PC-9 (cell line): ENCODE measurements at regions not wholly inside any gene's neighbourhood (a gene's known extent, or its start where the extent isn't known, plus 50 kb on each side); places are given as distances from the start of the nearest gene placed in this dataset.

Experiments used
- BruUV-seq: library from RNA; stranded (reverse); fragments of 400-500 nt; replicated peaks from 2 replicates; lab custom pipeline; 2021; lab: Mats Ljungman, UMichigan
- CTCF ChIA-PET: fragments of 300-600 bp; sonication (Branson Sonifier 250); formaldehyde crosslinking; loops from one replicate; lab custom pipeline; 2022; ENCODE audit warnings: antibody characterized with exemption; lab: Charles Lee
- POLR2A ChIA-PET: fragments of 300-600 bp; sonication (Branson Sonifier 250); formaldehyde crosslinking; loops from one replicate; lab custom pipeline; 2022; ENCODE audit warnings: antibody characterized with exemption; ENCODE audit not compliant: unreplicated experiment; lab: Charles Lee
- DNase-seq, 2 experiments: peaks; one replicate each; pipeline versions ENCODE4 v3.0.0 to v3.0.0-alpha.2; 2015 to 2022; ENCODE audit warnings: mixed read lengths in 1 of 2
- H2AFZ ChIP-seq: fragments of 200-600 bp; sonication (generic); 2 replicates; pipeline ENCODE4 v1.8.1; 2017; ENCODE audit warnings: antibody characterized with exemption
- H3F3A ChIP-seq: fragments of 200-600 bp; sonication (generic); 2 replicates; pipeline ENCODE4 v1.8.1; 2017; ENCODE audit warnings: antibody characterized with exemption, mild to moderate bottlenecking, low read depth; ENCODE audit not compliant: insufficient read depth
- H3K27ac ChIP-seq: fragments of 200-600 bp; sonication (generic); 2 replicates; pipeline ENCODE4 v1.6.1; 2016; ENCODE audit warnings: mixed run types
- H3K27me3 ChIP-seq: fragments of 200-600 bp; sonication (generic); 2 replicates; pipeline ENCODE4 v1.6.1; 2016; ENCODE audit warnings: low read depth, mixed run types; ENCODE audit not compliant: insufficient read depth
- H3K36me3 ChIP-seq: fragments of 200-600 bp; sonication (generic); 2 replicates; pipeline ENCODE4 v1.6.1; 2016; ENCODE audit warnings: low read depth, mixed run types
- H3K4me1 ChIP-seq: fragments of 200-600 bp; sonication (generic); replicated peaks from 2 replicates; pipeline ENCODE4 v1.6.1; 2016; ENCODE audit warnings: mixed run types; ENCODE audit not compliant: insufficient read depth
- H3K4me2 ChIP-seq: fragments of 200-600 bp; sonication (generic); 2 replicates; pipeline ENCODE4 v1.6.1; 2017; ENCODE audit warnings: mixed run types
- H3K4me3 ChIP-seq: fragments of 200-600 bp; sonication (generic); 2 replicates; pipeline ENCODE4 v1.6.1; 2016; ENCODE audit warnings: mixed run types
- H3K79me2 ChIP-seq: fragments of 200-600 bp; sonication (generic); 2 replicates; pipeline ENCODE4 v1.6.1; 2017; ENCODE audit warnings: low read depth, mixed run types
- H3K9me2 ChIP-seq: fragments of 200-600 bp; sonication (generic); 2 replicates; pipeline ENCODE4 v1.8.1; 2017; ENCODE audit warnings: mild to moderate bottlenecking; ENCODE audit not compliant: insufficient read depth
- H3K9me3 ChIP-seq: fragments of 200-600 bp; sonication (generic); 2 replicates; pipeline ENCODE4 v1.8.1; 2016; ENCODE audit warnings: low read depth; ENCODE audit not compliant: insufficient read depth
- H4K20me1 ChIP-seq: fragments of 200-600 bp; sonication (generic); 2 replicates; pipeline ENCODE4 v1.8.1; 2017; ENCODE audit not compliant: insufficient read depth
- CTCF ChIP-seq: fragments of 200-600 bp; sonication (generic); conservative IDR thresholded peaks from 2 replicates; pipeline ENCODE4 v1.6.1; 2017; ENCODE audit warnings: mixed run types, antibody characterized with exemption, mild to moderate bottlenecking, moderate library complexity
- EZH2 ChIP-seq: fragments of 200-600 bp; sonication (generic); IDR thresholded peaks from 2 replicates; pipeline ENCODE4 v1.8.0; 2017; ENCODE audit warnings: antibody characterized with exemption, low read depth
- intact Hi-C: fragments of 100-400 bp; cut with micrococcal nuclease; formaldehyde crosslinking; loops from one replicate; pipeline ENCODE4 v1.10.0; 2022; ENCODE audit not compliant: unreplicated experiment

GRCh38 chr12:75846102-75846501 is 185.5 kb downstream of the PHLDA1 start:
- intact Hi-C loops: no loop called here
- Histone ChIP-seq H3K9me2 (no peaks in the 10 kb centered on the region), H3K4me1 (peaks cover 17% of the 10 kb centered on the region), H2AFZ (no peak overlapping the region), H3K36me3 (0 out of 2 replicates have a peak, but pooled peaks cover 3% of the 10 kb centered on the region), H3K79me2 (no peaks in the 10 kb centered on the region), H3F3A (peaks cover 10% of the 10 kb centered on the region), H3K4me2 (no peak overlapping the region), H3K27ac (no peak overlapping the region), H3K27me3 (no peaks in the 10 kb centered on the region), H3K4me3 (no peak overlapping the region), H3K9me3 (peaks cover 9% of the 10 kb centered on the region), H4K20me1 (no peaks in the 10 kb centered on the region)
- DNase-seq: no peak
- POLR2A ChIA-PET: no interaction called here
- CTCF ChIA-PET: no interaction called here
- BruUV-seq: no TSS peak
- no peak for TF ChIP-seq CTCF
- TF ChIP-seq EZH2: no peak

GRCh38 chr12:75844985-75845384 is 186.6 kb downstream of the PHLDA1 start:
- intact Hi-C loops: no loop called here
- peaks cover 9% of the 10 kb centered on the region for H3K9me3 ChIP-seq
- 0 out of 2 replicates have a peak, but pooled peaks cover 8% of the 10 kb centered on the region for H3K4me1 ChIP-seq
- BruUV-seq: no TSS peak
- no peaks in the 10 kb centered on the region; the same call in 1 of the 2 replicates for H3F3A ChIP-seq
- ChIA-PET CTCF (no interaction called here), POLR2A (no interaction called here)
- H2AFZ ChIP-seq: no peak overlapping the region
- no peaks in the 10 kb centered on the region for H3K9me2 ChIP-seq
- no peak overlapping the region for H3K4me2 ChIP-seq
- no peaks in the 10 kb centered on the region for H4K20me1 ChIP-seq
- 0 out of 2 replicates have a peak, but pooled peaks cover 3% of the 10 kb centered on the region for H3K36me3 ChIP-seq
- DNase-seq: no peak
- no peaks in the 10 kb centered on the region for H3K79me2 ChIP-seq
- H3K27me3 ChIP-seq: no peaks in the 10 kb centered on the region
- no peak for TF ChIP-seq CTCF
- TF ChIP-seq EZH2: no peak
- no peak overlapping the region for H3K4me3 ChIP-seq
- no peak overlapping the region for H3K27ac ChIP-seq

- peaks cover 2% of the 10 kb centered on the region for H3K9me3 ChIP-seq
- no peaks in the 10 kb centered on the region for H3F3A ChIP-seq
- H3K4me2 ChIP-seq: no peak overlapping the region
- no peak overlapping the region for H3K4me3 ChIP-seq
- H3K79me2 ChIP-seq: no peaks in the 10 kb centered on the region
- TF ChIP-seq CTCF (no peak), EZH2 (no peak)
- no peaks in the 10 kb centered on the region for H4K20me1 ChIP-seq
- H3K27me3 ChIP-seq: no peaks in the 10 kb centered on the region
- BruUV-seq: no TSS peak
- H3K4me1 ChIP-seq: 0 out of 2 replicates have a peak, but pooled peaks cover 8% of the 10 kb centered on the region
- no peak overlapping the region for H3K27ac ChIP-seq
- ChIA-PET POLR2A (no interaction called here), CTCF (no interaction called here)
- H2AFZ ChIP-seq: no peak overlapping the region
- H3K9me2 ChIP-seq: no peaks in the 10 kb centered on the region
- 0 out of 2 replicates have a peak, but pooled peaks cover 3% of the 10 kb centered on the region for H3K36me3 ChIP-seq
- DNase-seq: no peak
- intact Hi-C loops: no loop called here
These were observed 187.4 kb downstream of the PHLDA1 start for GRCh38 chr12:75844049-75844770.
